Cardiac fibroblast (primary cell): ENCODE measurements at regions not wholly inside any gene's neighbourhood (a gene's known extent, or its start where the extent isn't known, plus 50 kb on each side); places are given as distances from the start of the nearest gene placed in this dataset.

ENCODE experiments used
- DNase-seq, 2 donors: peaks; one replicate each; pipeline versions ENCODE4 v3.0.0 to v3.0.0-alpha.2; 2010; ENCODE audit warnings: low read depth in 2 of 2
- H3K4me3 ChIP-seq, 2 donors: replicated peaks in 1 of 2; 1 replicate in 1 of 2; 2 replicates in 1 of 2; pipeline ENCODE4 v1.5.1; 2011; ENCODE audit warnings: low read depth in 2 of 2, low read length in 2 of 2, mild to moderate bottlenecking in 2 of 2, moderate library complexity in 1 of 2
- TF ChIP-seq, protein P1 (sequence below): IDR thresholded peaks from one replicate; pipeline ENCODE4 v1.5.1; 2011; ENCODE audit warnings: low read depth, mild to moderate bottlenecking, low read length, inconsistent platforms

DNA sequence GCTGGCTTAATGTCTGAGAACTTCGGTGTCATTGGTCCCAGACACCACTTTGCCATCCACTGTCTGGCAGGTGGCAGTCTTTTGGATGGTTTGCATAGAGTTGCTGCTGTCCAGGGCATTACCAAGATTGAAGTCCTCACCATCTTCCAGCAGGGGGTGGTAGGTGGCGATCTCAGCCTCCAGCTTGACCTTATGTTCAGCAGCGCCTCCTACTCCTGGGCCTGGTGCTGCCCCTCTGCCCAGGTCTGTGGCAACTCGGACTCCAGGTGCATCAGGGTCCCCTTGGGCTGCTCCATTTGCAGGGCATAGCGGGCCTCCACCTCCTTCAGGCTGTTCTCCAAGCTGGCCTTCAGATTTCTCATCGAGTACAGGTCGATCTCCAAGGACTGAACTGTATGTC lies 573.3 kb upstream of the NCAM2 start:
- no peak overlapping the region for H3K4me3 ChIP-seq
- no peak for DNase-seq
- TF ChIP-seq, protein P1, sequence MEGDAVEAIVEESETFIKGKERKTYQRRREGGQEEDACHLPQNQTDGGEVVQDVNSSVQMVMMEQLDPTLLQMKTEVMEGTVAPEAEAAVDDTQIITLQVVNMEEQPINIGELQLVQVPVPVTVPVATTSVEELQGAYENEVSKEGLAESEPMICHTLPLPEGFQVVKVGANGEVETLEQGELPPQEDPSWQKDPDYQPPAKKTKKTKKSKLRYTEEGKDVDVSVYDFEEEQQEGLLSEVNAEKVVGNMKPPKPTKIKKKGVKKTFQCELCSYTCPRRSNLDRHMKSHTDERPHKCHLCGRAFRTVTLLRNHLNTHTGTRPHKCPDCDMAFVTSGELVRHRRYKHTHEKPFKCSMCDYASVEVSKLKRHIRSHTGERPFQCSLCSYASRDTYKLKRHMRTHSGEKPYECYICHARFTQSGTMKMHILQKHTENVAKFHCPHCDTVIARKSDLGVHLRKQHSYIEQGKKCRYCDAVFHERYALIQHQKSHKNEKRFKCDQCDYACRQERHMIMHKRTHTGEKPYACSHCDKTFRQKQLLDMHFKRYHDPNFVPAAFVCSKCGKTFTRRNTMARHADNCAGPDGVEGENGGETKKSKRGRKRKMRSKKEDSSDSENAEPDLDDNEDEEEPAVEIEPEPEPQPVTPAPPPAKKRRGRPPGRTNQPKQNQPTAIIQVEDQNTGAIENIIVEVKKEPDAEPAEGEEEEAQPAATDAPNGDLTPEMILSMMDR = no peak

DNA sequence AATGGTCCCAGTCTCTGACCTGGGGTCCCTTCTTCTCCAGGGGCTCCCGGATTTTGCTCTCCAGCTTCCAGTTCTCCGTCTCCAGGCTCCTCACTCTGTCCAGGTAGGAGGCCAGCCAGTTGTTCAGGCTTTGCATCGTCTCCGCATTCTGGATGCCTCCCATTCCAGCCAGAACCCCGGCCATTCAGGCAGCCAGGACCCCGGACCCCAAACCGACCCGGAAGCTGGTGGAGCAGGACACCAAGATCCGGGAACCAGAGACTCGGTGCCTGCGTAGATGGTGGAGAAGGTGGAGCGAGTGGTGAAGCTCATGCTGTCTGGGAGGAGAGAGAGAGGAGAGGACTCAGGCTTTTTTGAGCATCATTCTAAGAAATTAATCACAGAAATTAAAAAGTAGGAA lies 572.4 kb upstream of the NCAM2 start:
- TF ChIP-seq, protein P1 = no peak
- no peak overlapping the region for H3K4me3 ChIP-seq
- DNase-seq = no peak

DNA sequence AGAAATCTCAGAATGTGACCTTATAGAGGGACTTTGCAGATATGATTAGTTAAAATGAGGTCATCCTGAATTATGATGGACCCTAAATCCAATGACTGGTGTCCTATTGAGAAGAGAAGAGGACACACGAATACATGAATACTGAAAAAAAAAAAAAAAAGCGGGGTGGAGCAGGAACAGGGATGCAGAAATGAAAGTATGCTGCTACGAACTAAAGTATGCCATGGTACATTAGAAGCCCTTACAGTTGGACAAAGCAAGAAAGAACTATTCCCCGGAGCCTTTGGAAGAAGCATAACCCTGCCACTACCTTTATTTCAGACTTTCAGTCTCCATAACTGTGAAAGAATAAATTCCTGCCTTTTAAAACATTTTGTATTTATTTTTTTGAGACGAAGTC lies 557.9 kb upstream of the NCAM2 start:
- TF ChIP-seq, protein P1 = no peak
- no peak overlapping the region for H3K4me3 ChIP-seq
- no peak for DNase-seq

DNA sequence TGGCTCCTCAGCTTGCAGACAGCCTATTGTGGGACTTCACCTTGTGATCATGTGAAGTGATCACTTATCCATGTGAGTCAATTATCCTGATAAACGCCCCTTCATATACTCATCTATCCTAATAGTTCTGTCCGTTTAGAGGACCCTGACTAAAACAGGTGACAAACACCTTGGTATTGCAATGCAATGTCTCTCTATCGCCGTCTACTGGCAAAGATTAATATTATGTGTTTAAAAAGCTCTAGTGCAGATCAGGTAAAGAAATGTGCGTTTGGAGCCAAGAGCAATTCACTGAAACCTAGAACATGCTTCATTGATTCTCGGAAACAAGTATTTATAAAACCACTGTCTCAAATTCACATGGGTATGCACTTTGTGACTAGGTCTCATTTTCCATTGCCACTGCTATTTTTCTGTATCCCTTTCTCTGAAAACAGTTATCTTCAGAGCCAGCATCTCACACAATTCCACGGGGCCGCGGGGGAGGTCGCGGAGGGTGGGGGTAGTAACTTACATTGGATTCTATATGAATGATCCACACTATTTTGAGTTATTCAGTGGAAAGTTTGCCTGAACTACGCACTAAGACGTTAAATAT lies 554.6 kb upstream of the NCAM2 start:
- DNase-seq = no peak
- H3K4me3 ChIP-seq = no peak overlapping the region
- TF ChIP-seq, protein P1 = peak; percentile 14

DNA sequence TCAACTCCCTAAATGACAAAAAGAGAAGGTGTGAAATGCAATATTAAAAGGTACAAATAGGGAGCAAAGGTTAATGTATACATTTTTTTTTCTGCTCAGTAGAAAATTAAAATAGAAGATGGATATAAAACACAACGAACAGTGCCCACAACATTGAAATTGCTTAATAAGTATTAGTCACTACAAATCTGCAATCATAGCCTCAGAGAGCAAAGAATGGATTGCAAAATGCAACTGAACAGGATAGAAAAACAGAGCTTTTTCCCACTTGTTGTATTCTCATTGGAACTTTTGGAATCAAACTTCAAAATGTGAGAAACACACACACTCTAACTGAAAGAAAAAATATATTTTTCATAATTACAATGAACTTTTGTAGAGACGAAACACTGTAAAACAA lies 552.2 kb upstream of the NCAM2 start:
- no peak for DNase-seq
- no peak overlapping the region for H3K4me3 ChIP-seq

DNA sequence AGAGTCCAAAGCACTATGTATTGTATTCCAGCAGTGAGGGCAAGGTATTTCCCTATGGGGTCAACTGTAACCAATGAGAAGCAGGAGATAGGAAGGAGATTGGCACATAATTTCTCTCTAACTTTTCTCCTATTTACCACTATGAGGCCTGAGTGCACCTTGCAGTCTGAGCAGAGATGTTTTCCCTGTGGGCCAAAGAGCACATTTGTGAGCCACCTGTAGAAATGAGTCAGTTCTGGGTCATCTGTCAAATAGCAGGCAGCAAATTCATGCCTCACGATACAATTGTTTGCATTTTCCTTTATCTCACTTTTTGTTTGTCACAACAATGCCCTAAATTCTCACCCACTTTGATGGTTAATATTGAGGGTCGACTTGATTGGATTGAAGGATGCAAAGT lies 547.2 kb upstream of the NCAM2 start:
- H3K4me3 ChIP-seq = no peak overlapping the region
- TF ChIP-seq, protein P1 = no peak
- DNase-seq = no peak

More for the DNA sequence above, 552.2 kb upstream of the NCAM2 start:
- TF ChIP-seq, protein P1 = no peak

DNA sequence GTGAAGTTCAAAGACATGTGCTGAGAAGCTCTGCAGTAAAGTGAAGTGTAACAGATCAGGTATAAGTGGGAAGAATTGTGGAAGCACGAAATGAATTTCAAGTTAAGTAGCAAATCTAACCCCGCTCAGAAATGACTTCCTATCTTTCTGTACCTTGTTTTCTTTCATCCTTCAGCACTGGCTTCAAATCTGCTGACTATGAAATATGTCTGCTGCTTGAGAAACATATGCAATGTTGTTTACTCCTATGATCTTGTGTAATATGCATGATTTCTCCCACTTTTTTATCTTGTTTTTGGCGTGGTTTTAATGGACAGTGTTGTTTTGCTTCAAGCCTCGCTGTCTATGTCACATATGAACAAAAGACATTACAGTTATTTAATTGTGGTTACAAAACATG lies 545.3 kb upstream of the NCAM2 start:
- TF ChIP-seq, protein P1 = no peak
- no peak overlapping the region for H3K4me3 ChIP-seq
- DNase-seq = no peak
